ENCODE measurements at regions not wholly inside any gene's neighbourhood (a gene's known extent, or its start where the extent isn't known, plus 50 kb on each side); places are given as distances from the start of the nearest gene placed in this dataset.

- TF ChIP-seq, protein P1, sequence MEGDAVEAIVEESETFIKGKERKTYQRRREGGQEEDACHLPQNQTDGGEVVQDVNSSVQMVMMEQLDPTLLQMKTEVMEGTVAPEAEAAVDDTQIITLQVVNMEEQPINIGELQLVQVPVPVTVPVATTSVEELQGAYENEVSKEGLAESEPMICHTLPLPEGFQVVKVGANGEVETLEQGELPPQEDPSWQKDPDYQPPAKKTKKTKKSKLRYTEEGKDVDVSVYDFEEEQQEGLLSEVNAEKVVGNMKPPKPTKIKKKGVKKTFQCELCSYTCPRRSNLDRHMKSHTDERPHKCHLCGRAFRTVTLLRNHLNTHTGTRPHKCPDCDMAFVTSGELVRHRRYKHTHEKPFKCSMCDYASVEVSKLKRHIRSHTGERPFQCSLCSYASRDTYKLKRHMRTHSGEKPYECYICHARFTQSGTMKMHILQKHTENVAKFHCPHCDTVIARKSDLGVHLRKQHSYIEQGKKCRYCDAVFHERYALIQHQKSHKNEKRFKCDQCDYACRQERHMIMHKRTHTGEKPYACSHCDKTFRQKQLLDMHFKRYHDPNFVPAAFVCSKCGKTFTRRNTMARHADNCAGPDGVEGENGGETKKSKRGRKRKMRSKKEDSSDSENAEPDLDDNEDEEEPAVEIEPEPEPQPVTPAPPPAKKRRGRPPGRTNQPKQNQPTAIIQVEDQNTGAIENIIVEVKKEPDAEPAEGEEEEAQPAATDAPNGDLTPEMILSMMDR (conservative IDR thresholded peaks at IDR 0.05; ENCODE audit: low read depth, low read length): no peak
- no peak for TF ChIP-seq EZH2 (IDR thresholded peaks at IDR 0.05; ENCODE audit: borderline replicate concordance, low read depth, low read length, poor library complexity, severe bottlenecking)
These were observed 85.8 kb downstream of the YTHDF1 start for GRCh38 chr20:63129991-63130657.

Measured in A673 (cell line).